Mammary epithelial cell (primary cell): ENCODE measurements at regions not wholly inside any gene's neighbourhood (a gene's known extent, or its start where the extent isn't known, plus 50 kb on each side); places are given as distances from the start of the nearest gene placed in this dataset.

Experiments used
- CTCF ChIP-seq, 2 donors: IDR thresholded peaks in 1 of 2; conservative IDR thresholded peaks in 1 of 2; 2 replicates each; pipeline ENCODE4 v1.5.1; 2011 to 2012; ENCODE audit warnings: inconsistent platforms in 2 of 2, low read length in 2 of 2, mild to moderate bottlenecking in 2 of 2, control low read depth in 1 of 2, low read depth in 1 of 2; ENCODE audit not compliant: insufficient read depth in 1 of 2; ENCODE audit errors: extremely low read depth in 1 of 2
- EZH2 ChIP-seq: IDR thresholded peaks from 2 replicates; pipeline ENCODE4 v1.6.1; 2012; ENCODE audit warnings: low read length, inconsistent platforms, borderline replicate concordance

GRCh38 chr18:78905334-78905733, 74.3 kb upstream of the SALL3 start:
- TF ChIP-seq CTCF (conservative IDR thresholded peaks at IDR 0.05 in 1 of 2, IDR thresholded peaks at IDR 0.05 in 1 of 2; ENCODE audit: extremely low read depth in 1 of 2, insufficient read depth in 1 of 2, low read depth in 1 of 2, low read length in 2 of 2): no peak
- TF ChIP-seq EZH2: no peak
